H1 (cell line): ENCODE measurements at regions not wholly inside any gene's neighbourhood (a gene's known extent, or its start where the extent isn't known, plus 50 kb on each side); places are given as distances from the start of the nearest gene placed in this dataset.

Experiments used
- CTCF ChIA-PET: fragments of 300-600 bp; sonication (Branson Sonifier 250); formaldehyde crosslinking; loops from one replicate; lab custom pipeline; 2021; ENCODE audit not compliant: partially characterized antibody; lab: Charles Lee
- POLR2A ChIA-PET: fragments of 300-600 bp; sonication (Branson Sonifier 250); formaldehyde crosslinking; loops from one replicate; lab custom pipeline; 2021; ENCODE audit warnings: inconsistent platforms; ENCODE audit not compliant: partially characterized antibody; lab: Charles Lee
- DNase-seq, 2 experiments: peaks; one replicate each; pipeline versions ENCODE4 v3.0.0 to v3.0.0-alpha.2; 2010 to 2022; ENCODE audit warnings: low spot score in 2 of 2, low read depth in 1 of 2, mixed read lengths in 1 of 2
- FAIRE-seq: peaks from 2 replicates; lab custom pipeline; 2011; peaks lifted over from hg19 to GRCh38; lab: Jason Lieb, UNC
- H2AFZ ChIP-seq: 2 replicates; pipeline ENCODE4 v1.8.1; 2012; ENCODE audit warnings: low read length, inconsistent platforms
- H2AK5ac ChIP-seq: 2 replicates; pipeline ENCODE4 v1.6.1; 2013; ENCODE audit warnings: low read depth, low read length
- H2BK120ac ChIP-seq: replicated peaks from 2 replicates; pipeline ENCODE3; 2013; ENCODE audit warnings: low read depth, low read length, inconsistent platforms
- H2BK12ac ChIP-seq: 2 replicates; pipeline ENCODE4 v1.6.1; 2013; ENCODE audit warnings: low read depth, low read length
- H2BK15ac ChIP-seq: 2 replicates; pipeline ENCODE4 v1.6.1; 2013; ENCODE audit warnings: low read length
- H2BK20ac ChIP-seq: 2 replicates; pipeline ENCODE4 v1.6.1; 2013; ENCODE audit warnings: low read length
- H2BK5ac ChIP-seq: 2 replicates; pipeline ENCODE4 v1.6.1; 2013; ENCODE audit warnings: low read depth, low read length
- H3K14ac ChIP-seq: 2 replicates; pipeline ENCODE4 v1.6.1; 2013; ENCODE audit warnings: inconsistent platforms; ENCODE audit not compliant: insufficient read length
- H3K18ac ChIP-seq: 2 replicates; pipeline ENCODE4 v1.6.1; 2013; ENCODE audit warnings: low read length; ENCODE audit errors: extremely low read depth
- H3K23ac ChIP-seq: 2 replicates; pipeline ENCODE4 v1.6.1; 2013; ENCODE audit warnings: inconsistent platforms; ENCODE audit not compliant: insufficient read length
- H3K23me2 ChIP-seq: 2 replicates; pipeline ENCODE4 v1.6.1; 2013; ENCODE audit warnings: low read depth, low read length
- H3K27ac ChIP-seq: 2 replicates; pipeline ENCODE4 v1.6.1; 2011; ENCODE audit warnings: low read depth, low read length, inconsistent platforms
- H3K27me3 ChIP-seq, 4 experiments: replicated peaks in 1 of 4; 1 replicate in 1 of 4; 2 replicates in 3 of 4; pipeline versions ENCODE4 v1.6.1 to v1.8.1; 2011 to 2013; ENCODE audit warnings: low read length in 3 of 4, mild to moderate bottlenecking in 3 of 4, inconsistent platforms in 2 of 4, mixed read lengths in 2 of 4, moderate library complexity in 1 of 4; ENCODE audit not compliant: control insufficient read depth in 3 of 4, insufficient read depth in 3 of 4; ENCODE audit errors: extremely low read depth in 1 of 4
- H3K36me3 ChIP-seq, 4 experiments: 2 replicates each; pipeline versions ENCODE4 v1.6.1 to v1.8.1; 2011 to 2013; ENCODE audit warnings: mild to moderate bottlenecking in 4 of 4, low read length in 3 of 4, moderate library complexity in 2 of 4, control low read depth in 1 of 4, inconsistent platforms in 1 of 4; ENCODE audit not compliant: insufficient read depth in 4 of 4, control insufficient read depth in 2 of 4
- H3K4ac ChIP-seq: replicated peaks from 2 replicates; pipeline ENCODE3; 2013; ENCODE audit warnings: low read length, low read depth, mixed read lengths, inconsistent platforms; ENCODE audit not compliant: insufficient read length
- H3K4me1 ChIP-seq, 4 experiments: replicated peaks in 1 of 4; 1 replicate in 1 of 4; 2 replicates in 3 of 4; pipeline versions ENCODE4 v1.6.1 to v1.8.1; 2011 to 2013; ENCODE audit warnings: low read length in 3 of 4, inconsistent platforms in 2 of 4, mixed read lengths in 1 of 4; ENCODE audit not compliant: insufficient read depth in 4 of 4, control insufficient read depth in 3 of 4
- H3K4me2 ChIP-seq, 2 experiments: 2 replicates each; pipeline versions ENCODE4 v1.6.1 to v1.8.1; 2011 to 2013; ENCODE audit warnings: low read depth in 2 of 2, low read length in 2 of 2, control low read depth in 1 of 2, inconsistent platforms in 1 of 2, mild to moderate bottlenecking in 1 of 2; ENCODE audit not compliant: insufficient read depth in 1 of 2
- H3K4me3 ChIP-seq, 4 experiments: fragments of 200-600, 300-600 bp in 1 of 4; sonication (generic), shearing (Covaris generic), sonication (Bioruptor Twin) in 1 of 4; 2 replicates each; pipeline versions ENCODE4 v1.5.1 to v1.8.1; 2011 to 2016; ENCODE audit warnings: low read length in 4 of 4, low read depth in 3 of 4, control low read depth in 2 of 4, inconsistent platforms in 2 of 4, mild to moderate bottlenecking in 2 of 4, mixed read lengths in 1 of 4, moderate library complexity in 1 of 4; ENCODE audit not compliant: insufficient read depth in 2 of 4; ENCODE audit errors: extremely low read depth in 1 of 4
- H3K56ac ChIP-seq: replicated peaks from 2 replicates; pipeline ENCODE3; 2013; ENCODE audit warnings: low read depth, mild to moderate bottlenecking, mixed read lengths, low read length, inconsistent platforms; ENCODE audit not compliant: insufficient read length
- H3K79me1 ChIP-seq: 2 replicates; pipeline ENCODE4 v1.6.1; 2013; ENCODE audit warnings: low read depth, low read length, control low read depth
- H3K79me2 ChIP-seq, 2 experiments: 2 replicates each; pipeline versions ENCODE4 v1.6.1 to v1.8.1; 2012 to 2013; ENCODE audit warnings: low read length in 2 of 2, mild to moderate bottlenecking in 2 of 2, inconsistent platforms in 1 of 2; ENCODE audit not compliant: insufficient read depth in 2 of 2, control insufficient read depth in 1 of 2
- H3K9ac ChIP-seq, 4 experiments: replicated peaks in 1 of 4; 1 replicate in 1 of 4; 2 replicates in 3 of 4; pipeline versions ENCODE4 v1.6.1 to v1.8.1; 2011 to 2013; ENCODE audit warnings: low read depth in 3 of 4, low read length in 3 of 4, control low read depth in 2 of 4, mild to moderate bottlenecking in 2 of 4, moderate library complexity in 2 of 4, inconsistent platforms in 1 of 4; ENCODE audit errors: extremely low read depth in 1 of 4
- H3K9me3 ChIP-seq, 2 experiments: 2 replicates each; pipeline versions ENCODE4 v1.6.1 to v1.8.1; 2012 to 2013; ENCODE audit warnings: mild to moderate bottlenecking in 2 of 2, moderate library complexity in 2 of 2, control low read depth in 1 of 2, inconsistent platforms in 1 of 2, low read depth in 1 of 2, low read length in 1 of 2, mixed read lengths in 1 of 2; ENCODE audit not compliant: insufficient read depth in 2 of 2
- H4K20me1 ChIP-seq, 2 experiments: replicated peaks in 1 of 2; 2 replicates each; pipeline versions ENCODE3 to v1.8.1; 2011 to 2013; ENCODE audit warnings: inconsistent platforms in 2 of 2, low read length in 2 of 2, mild to moderate bottlenecking in 1 of 2; ENCODE audit not compliant: insufficient read depth in 2 of 2, control insufficient read depth in 1 of 2
- H4K5ac ChIP-seq: 2 replicates; pipeline ENCODE4 v1.6.1; 2013; ENCODE audit warnings: low read length, low read depth, mixed read lengths, inconsistent platforms; ENCODE audit not compliant: insufficient read length
- H4K8ac ChIP-seq: 2 replicates; pipeline ENCODE4 v1.8.0; 2013; ENCODE audit warnings: mild to moderate bottlenecking, moderate library complexity, low read length, inconsistent platforms; ENCODE audit not compliant: insufficient read depth; ENCODE audit errors: extremely low read depth
- H4K91ac ChIP-seq: replicated peaks from 2 replicates; pipeline ENCODE3; 2013; ENCODE audit warnings: low read length, mixed read lengths, inconsistent platforms; ENCODE audit not compliant: insufficient read length
- HDAC2 ChIP-seq, 2 experiments: fragments of 300-600 bp in 1 of 2; sonication (generic) in 1 of 2; IDR thresholded peaks; 2 replicates each; pipeline ENCODE4 v1.6.1; 2011 to 2012; ENCODE audit warnings: low read depth in 2 of 2, low read length in 2 of 2, mild to moderate bottlenecking in 2 of 2, moderate library complexity in 2 of 2, borderline replicate concordance in 1 of 2, inconsistent platforms in 1 of 2
- JUN ChIP-seq: IDR thresholded peaks from 2 replicates; pipeline ENCODE4 v1.6.1; 2011; ENCODE audit warnings: low read depth, mild to moderate bottlenecking, improper control_type of control experiment, low read length
- MAFK ChIP-seq: IDR thresholded peaks from 2 replicates; pipeline ENCODE4 v1.6.1; 2012; ENCODE audit warnings: low read depth, mild to moderate bottlenecking, improper control_type of control experiment, low read length
- POLR2A ChIP-seq, 2 experiments: IDR thresholded peaks; 1 replicate in 1 of 2; 2 replicates in 1 of 2; pipeline ENCODE4 v1.6.1; 2011; ENCODE audit warnings: low read depth in 2 of 2, low read length in 2 of 2, mild to moderate bottlenecking in 2 of 2; ENCODE audit errors: control extremely low read depth in 1 of 2
- SAP30 ChIP-seq: fragments of 300-600 bp; sonication (generic); IDR thresholded peaks from 2 replicates; pipeline ENCODE4 v1.7.1; 2012; ENCODE audit warnings: low read length, moderate library complexity, mild to moderate bottlenecking, inconsistent platforms; ENCODE audit not compliant: insufficient read depth, insufficient replicate concordance
- SIX5 ChIP-seq: IDR thresholded peaks from 2 replicates; pipeline ENCODE4 v1.6.1; 2011; ENCODE audit warnings: mild to moderate bottlenecking, low read depth, low read length
- SRF ChIP-seq: IDR thresholded peaks from 2 replicates; pipeline ENCODE4 v1.6.1; 2011; ENCODE audit warnings: mild to moderate bottlenecking, low read depth, low read length, moderate library complexity
- YY1 ChIP-seq: IDR thresholded peaks from 2 replicates; pipeline ENCODE4 v1.6.1; 2011; ENCODE audit warnings: low read depth, mild to moderate bottlenecking, low read length
- ZNF274 ChIP-seq: IDR thresholded peaks from 2 replicates; pipeline ENCODE4 v1.7.0; 2012; ENCODE audit warnings: low read length, borderline replicate concordance; ENCODE audit errors: extremely low read depth
- WGBS, 2 experiments: shearing (Covaris generic) in 1 of 2; methylation state at CpG; one replicate each; pipeline versions ENCODE4 v1.1.6 to v1.1.7; 2013 to 2015; ENCODE audit warnings: low lambda C conversion rate in 2 of 2, mixed read lengths in 2 of 2, inconsistent platforms in 1 of 2, low coverage in 1 of 2, missing lambda C conversion rate in 1 of 2; ENCODE audit not compliant: insufficient replicate concordance in 2 of 2, insufficient coverage in 1 of 2, insufficient read length in 1 of 2; ENCODE audit errors: extremely low coverage in 1 of 2, missing lambda C conversion rate in 1 of 2; 5-methylcytosine and 5-hydroxymethylcytosine counted together
- TF ChIP-seq, protein P1 (sequence below): IDR thresholded peaks from 2 replicates; pipeline ENCODE4 v1.6.1; 2011; ENCODE audit warnings: low read depth, mild to moderate bottlenecking, low read length; ENCODE audit not compliant: insufficient read depth

DNA sequence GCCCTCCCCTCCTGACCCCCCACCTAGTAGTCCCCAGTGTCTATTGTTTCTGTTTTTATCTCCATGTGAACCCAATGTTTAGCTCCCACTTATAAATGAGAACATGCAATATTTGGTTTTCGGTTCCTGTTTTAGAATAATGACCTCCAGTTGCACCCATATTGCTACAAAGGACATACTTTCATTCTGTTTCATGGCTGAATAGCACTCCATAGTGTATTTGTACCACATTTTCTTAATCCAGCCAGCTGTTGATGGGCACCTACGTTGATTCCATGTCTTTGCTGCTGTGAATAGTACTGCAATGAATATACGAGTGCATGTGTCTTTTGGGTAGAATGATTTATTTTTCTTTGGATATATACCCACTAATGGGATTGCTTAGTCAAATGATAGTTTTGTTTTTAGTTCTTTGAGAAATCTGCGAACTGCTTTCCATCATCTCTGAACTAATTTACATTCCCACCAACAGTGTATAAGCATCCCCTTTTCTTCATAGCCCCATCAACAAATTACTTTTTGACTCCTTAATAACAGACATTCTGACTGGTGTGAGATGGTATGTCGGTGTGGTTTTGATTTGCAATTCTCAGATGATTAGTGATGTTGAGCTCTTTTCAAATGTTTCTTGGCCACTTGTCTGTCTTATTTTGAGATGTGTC is 128.4 kb upstream of the PHYHIPL start:
- no peaks in the 10 kb centered on the region for H4K20me1 ChIP-seq
- no peaks in the 10 kb centered on the region; a peak in 1 of 4 replicates for H3K9me3 ChIP-seq
- POLR2A ChIA-PET: no interaction called here
- no peak overlapping the region for H4K91ac ChIP-seq
- no peak for DNase-seq
- H3K4me2 ChIP-seq: no peak overlapping the region
- peaks cover 0 to 4% (median 1%) of the 10 kb centered on the region in 4 experiments; a peak in 1 of 7 replicates for H3K4me1 ChIP-seq
- CTCF ChIA-PET: interaction anchor here (0.6 to 0.7 kb wide), 4 partner anchors 89 to 564 kb away, joined by 3 to 4 read pairs (median 4); no protein-coding TSS in a partner anchor
- no peaks in the 10 kb centered on the region for H3K27me3 ChIP-seq
- H3K18ac ChIP-seq: no peak overlapping the region
- H2BK120ac ChIP-seq: no peak overlapping the region
- TF ChIP-seq SRF (no peak), SAP30 (no peak), ZNF274 (no peak), HDAC2 (IDR thresholded peaks at IDR 0.05; ENCODE audit: borderline replicate concordance in 1 of 2, low read depth in 2 of 2, low read length in 2 of 2) (no peak), POLR2A (IDR thresholded peaks at IDR 0.05; ENCODE audit: control extremely low read depth in 1 of 2, low read depth in 2 of 2, low read length in 2 of 2) (no peak), JUN (no peak), YY1 (no peak), MAFK (no peak), SIX5 (no peak)
- TF ChIP-seq, protein P1, sequence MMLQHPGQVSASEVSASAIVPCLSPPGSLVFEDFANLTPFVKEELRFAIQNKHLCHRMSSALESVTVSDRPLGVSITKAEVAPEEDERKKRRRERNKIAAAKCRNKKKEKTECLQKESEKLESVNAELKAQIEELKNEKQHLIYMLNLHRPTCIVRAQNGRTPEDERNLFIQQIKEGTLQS: no peak
- H3K4me3 ChIP-seq: no peak overlapping the region
- H2BK15ac ChIP-seq: no peak overlapping the region
- H2BK5ac ChIP-seq: no peak overlapping the region
- no peak overlapping the region for H2AFZ ChIP-seq
- no peak overlapping the region for H3K4ac ChIP-seq
- no peaks in the 10 kb centered on the region for H3K23me2 ChIP-seq
- no peak overlapping the region for H4K5ac ChIP-seq
- H3K9ac ChIP-seq: no peak overlapping the region
- no peak for FAIRE-seq
- 94% methylated on average over 5 of the region's 5 CpGs; no CpG with 5 or more reads in 1 of the 2 experiments for WGBS, 2 experiments
- no peak overlapping the region for H3K56ac ChIP-seq
- H3K23ac ChIP-seq: no peak overlapping the region
- H3K79me1 ChIP-seq: no peaks in the 10 kb centered on the region
- H3K36me3 ChIP-seq: no peaks in the 10 kb centered on the region
- H2BK12ac ChIP-seq: no peak overlapping the region
- H2BK20ac ChIP-seq: no peak overlapping the region
- H2AK5ac ChIP-seq: no peak overlapping the region
- H3K27ac ChIP-seq: no peak overlapping the region
- H3K79me2 ChIP-seq: no peaks in the 10 kb centered on the region
- H4K8ac ChIP-seq: no peak overlapping the region
- no peak overlapping the region for H3K14ac ChIP-seq
